ENCODE measurements at regions not wholly inside any gene's neighbourhood (a gene's known extent, or its start where the extent isn't known, plus 50 kb on each side); places are given as distances from the start of the nearest gene placed in this dataset.

DNA sequence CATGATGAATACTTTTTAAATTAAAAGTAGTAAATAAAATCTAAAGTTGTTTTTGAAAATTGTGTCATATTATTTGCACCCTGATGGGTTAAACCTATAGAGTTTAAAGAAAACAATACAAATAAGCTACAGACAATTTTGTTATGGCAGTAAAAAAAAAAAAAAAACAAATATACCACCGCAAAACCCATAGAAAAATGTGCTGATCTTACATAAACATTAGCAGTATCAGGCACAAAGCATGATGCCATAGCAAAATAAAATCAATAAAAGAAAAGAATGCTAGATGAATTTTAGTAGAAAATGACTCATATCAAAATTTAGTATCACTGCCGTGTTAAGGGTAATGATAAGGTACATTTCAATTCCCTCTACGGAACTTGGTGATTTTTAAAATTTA is 826.0 kb downstream of the SLITRK1 start:
- TF ChIP-seq POLR2A (IDR thresholded peaks at IDR 0.05; ENCODE audit: extremely low read depth, insufficient read length), result no peak
- TF ChIP-seq, protein P1, sequence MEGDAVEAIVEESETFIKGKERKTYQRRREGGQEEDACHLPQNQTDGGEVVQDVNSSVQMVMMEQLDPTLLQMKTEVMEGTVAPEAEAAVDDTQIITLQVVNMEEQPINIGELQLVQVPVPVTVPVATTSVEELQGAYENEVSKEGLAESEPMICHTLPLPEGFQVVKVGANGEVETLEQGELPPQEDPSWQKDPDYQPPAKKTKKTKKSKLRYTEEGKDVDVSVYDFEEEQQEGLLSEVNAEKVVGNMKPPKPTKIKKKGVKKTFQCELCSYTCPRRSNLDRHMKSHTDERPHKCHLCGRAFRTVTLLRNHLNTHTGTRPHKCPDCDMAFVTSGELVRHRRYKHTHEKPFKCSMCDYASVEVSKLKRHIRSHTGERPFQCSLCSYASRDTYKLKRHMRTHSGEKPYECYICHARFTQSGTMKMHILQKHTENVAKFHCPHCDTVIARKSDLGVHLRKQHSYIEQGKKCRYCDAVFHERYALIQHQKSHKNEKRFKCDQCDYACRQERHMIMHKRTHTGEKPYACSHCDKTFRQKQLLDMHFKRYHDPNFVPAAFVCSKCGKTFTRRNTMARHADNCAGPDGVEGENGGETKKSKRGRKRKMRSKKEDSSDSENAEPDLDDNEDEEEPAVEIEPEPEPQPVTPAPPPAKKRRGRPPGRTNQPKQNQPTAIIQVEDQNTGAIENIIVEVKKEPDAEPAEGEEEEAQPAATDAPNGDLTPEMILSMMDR (IDR thresholded peaks at IDR 0.05; ENCODE audit: low read depth, low read length), result no peak
